Epithelial cell of esophagus (primary cell): ENCODE measurements at regions not wholly inside any gene's neighbourhood (a gene's known extent, or its start where the extent isn't known, plus 50 kb on each side); places are given as distances from the start of the nearest gene placed in this dataset.

Source experiments
- DNase-seq: peaks from one replicate; pipeline ENCODE4 v3.0.0; 2010; ENCODE audit warnings: low read depth
- H3K4me3 ChIP-seq: 2 replicates; pipeline ENCODE4 v1.5.1; 2011; ENCODE audit warnings: mild to moderate bottlenecking, low read length, control low read depth
- CTCF ChIP-seq: IDR thresholded peaks from 2 replicates; pipeline ENCODE4 v1.5.1; 2011; ENCODE audit warnings: low read depth, mild to moderate bottlenecking, low read length, control low read depth, inconsistent platforms; ENCODE audit not compliant: insufficient read depth; ENCODE audit errors: missing control alignments

GRCh38 chr19:5259750-5260149 lies 80.9 kb downstream of the PTPRS start:
- H3K4me3 ChIP-seq: no peak overlapping the region
- TF ChIP-seq CTCF: no peak
- DNase-seq: no peak

GRCh38 chr19:5257155-5258045 lies 83.2 kb downstream of the PTPRS start:
- no peak for TF ChIP-seq CTCF
- H3K4me3 ChIP-seq: no peak overlapping the region
- no peak for DNase-seq

GRCh38 chr19:5255602-5256231 lies 84.9 kb downstream of the PTPRS start:
- H3K4me3 ChIP-seq: no peak overlapping the region
- no peak for DNase-seq
- no peak for TF ChIP-seq CTCF

GRCh38 chr19:5254944-5255343 lies 85.7 kb downstream of the PTPRS start:
- TF ChIP-seq CTCF: no peak
- no peak overlapping the region for H3K4me3 ChIP-seq
- DNase-seq: no peak

GRCh38 chr19:5254543-5254942 lies 86.1 kb downstream of the PTPRS start:
- no peak overlapping the region for H3K4me3 ChIP-seq
- no peak for TF ChIP-seq CTCF
- no peak for DNase-seq

GRCh38 chr19:5253406-5254110 lies 87.1 kb downstream of the PTPRS start:
- TF ChIP-seq CTCF: no peak
- no peak for DNase-seq
- H3K4me3 ChIP-seq: no peak overlapping the region
